ENCODE measurements at regions not wholly inside any gene's neighbourhood (a gene's known extent, or its start where the extent isn't known, plus 50 kb on each side); places are given as distances from the start of the nearest gene placed in this dataset.
"Not testable (repeated sequence)": the region's sequence is repeated elsewhere in the genome, so short reads cannot be mapped to it uniquely, and the experiment has no call there.

- H3K4me1 ChIP-seq (ENCODE audit: control insufficient read depth, insufficient read depth, low read length, poor library complexity, severe bottlenecking), result peaks cover 9% of the 10 kb centered on the region
- H3K4me3 ChIP-seq (ENCODE audit: extremely low read depth, insufficient read depth, low read length, poor library complexity, severe bottlenecking), result no peak overlapping the region
- no CpG with 5 or more reads among the region's 1 CpG for WGBS, 2 experiments (ENCODE audit: insufficient coverage in 2 of 2)
- H3K27ac ChIP-seq (ENCODE audit: low read depth, low read length, severe bottlenecking), result no peak overlapping the region
- H3K9me3 ChIP-seq (ENCODE audit: control insufficient read depth, low read length), result no peaks in the 10 kb centered on the region
- H3K36me3 ChIP-seq (ENCODE audit: control insufficient read depth, insufficient read depth, low read length), result no peaks in the 10 kb centered on the region
Measured at GRCh38 chr17:53635444-53635843, 187.3 kb upstream of the KIF2B start.

- H3K9me3 ChIP-seq (ENCODE audit: control insufficient read depth, low read length), result no peaks in the 10 kb centered on the region
- no peak overlapping the region for H3K27ac ChIP-seq (ENCODE audit: low read depth, low read length, severe bottlenecking)
- H3K4me1 ChIP-seq (ENCODE audit: control insufficient read depth, insufficient read depth, low read length, poor library complexity, severe bottlenecking), result peaks cover 24% of the 10 kb centered on the region
- no CpG with 5 or more reads among the region's 1 CpG for WGBS, 2 experiments (ENCODE audit: insufficient coverage in 2 of 2)
- no peaks in the 10 kb centered on the region for H3K36me3 ChIP-seq (ENCODE audit: control insufficient read depth, insufficient read depth, low read length)
- H3K4me3 ChIP-seq (ENCODE audit: extremely low read depth, insufficient read depth, low read length, poor library complexity, severe bottlenecking), result no peak overlapping the region
Measured at GRCh38 chr17:53633856-53634255, 188.9 kb upstream of the KIF2B start.

GRCh38 chr17:53631486-53631885 is 191.2 kb upstream of the KIF2B start:
- H3K27ac ChIP-seq (ENCODE audit: low read depth, low read length, severe bottlenecking), result no peak overlapping the region
- H3K4me3 ChIP-seq (ENCODE audit: extremely low read depth, insufficient read depth, low read length, poor library complexity, severe bottlenecking), result no peak overlapping the region
- no peaks in the 10 kb centered on the region for H3K36me3 ChIP-seq (ENCODE audit: control insufficient read depth, insufficient read depth, low read length)
- no peaks in the 10 kb centered on the region for H3K9me3 ChIP-seq (ENCODE audit: control insufficient read depth, low read length)
- H3K4me1 ChIP-seq (ENCODE audit: control insufficient read depth, insufficient read depth, low read length, poor library complexity, severe bottlenecking), result peaks cover 34% of the 10 kb centered on the region
- 82 to 100% methylated on average over 1 to 2 of the region's 4 CpGs for WGBS, 2 experiments (ENCODE audit: insufficient coverage in 2 of 2)

- H3K4me1 ChIP-seq (ENCODE audit: control insufficient read depth, insufficient read depth, low read length, poor library complexity, severe bottlenecking), result peaks cover 34% of the 10 kb centered on the region
- 100% methylated on average over 1 of the region's 1 CpG; no CpG with 5 or more reads in 1 of the 2 experiments for WGBS, 2 experiments (ENCODE audit: insufficient coverage in 2 of 2)
- no peaks in the 10 kb centered on the region for H3K36me3 ChIP-seq (ENCODE audit: control insufficient read depth, insufficient read depth, low read length)
- no peak overlapping the region for H3K27ac ChIP-seq (ENCODE audit: low read depth, low read length, severe bottlenecking)
- H3K9me3 ChIP-seq (ENCODE audit: control insufficient read depth, low read length), result no peaks in the 10 kb centered on the region
- H3K4me3 ChIP-seq (ENCODE audit: extremely low read depth, insufficient read depth, low read length, poor library complexity, severe bottlenecking), result no peak overlapping the region
Measured at GRCh38 chr17:53630638-53631037, 192.1 kb upstream of the KIF2B start.

GRCh38 chr17:53630115-53630514 is 192.6 kb upstream of the KIF2B start:
- Histone ChIP-seq H3K4me1 (ENCODE audit: control insufficient read depth, insufficient read depth, low read length, poor library complexity, severe bottlenecking) (peaks cover 35% of the 10 kb centered on the region), H3K27ac (ENCODE audit: low read depth, low read length, severe bottlenecking) (no peak overlapping the region), H3K4me3 (ENCODE audit: extremely low read depth, insufficient read depth, low read length, poor library complexity, severe bottlenecking) (no peak overlapping the region), H3K9me3 (ENCODE audit: control insufficient read depth, low read length) (no peaks in the 10 kb centered on the region), H3K36me3 (ENCODE audit: control insufficient read depth, insufficient read depth, low read length) (no peaks in the 10 kb centered on the region)
- 62 to 68% methylated on average over 3 of the region's 3 CpGs for WGBS, 2 experiments (ENCODE audit: insufficient coverage in 2 of 2)

GRCh38 chr17:53629188-53629587 is 193.5 kb upstream of the KIF2B start:
- Histone ChIP-seq H3K4me1 (ENCODE audit: control insufficient read depth, insufficient read depth, low read length, poor library complexity, severe bottlenecking) (peaks cover 39% of the 10 kb centered on the region), H3K9me3 (ENCODE audit: control insufficient read depth, low read length) (no peaks in the 10 kb centered on the region), H3K4me3 (ENCODE audit: extremely low read depth, insufficient read depth, low read length, poor library complexity, severe bottlenecking) (no peak overlapping the region), H3K36me3 (ENCODE audit: control insufficient read depth, insufficient read depth, low read length) (no peaks in the 10 kb centered on the region), H3K27ac (ENCODE audit: low read depth, low read length, severe bottlenecking) (no peak overlapping the region)
- no CpG with 5 or more reads among the region's 1 CpG for WGBS, 2 experiments (ENCODE audit: insufficient coverage in 2 of 2)

GRCh38 chr17:53628011-53628410 is 194.7 kb upstream of the KIF2B start:
- Histone ChIP-seq H3K36me3 (ENCODE audit: control insufficient read depth, insufficient read depth, low read length) (no peaks in the 10 kb centered on the region), H3K4me1 (ENCODE audit: control insufficient read depth, insufficient read depth, low read length, poor library complexity, severe bottlenecking) (peaks cover 42% of the 10 kb centered on the region), H3K27ac (ENCODE audit: low read depth, low read length, severe bottlenecking) (peak overlapping the region; percentile 60), H3K9me3 (ENCODE audit: control insufficient read depth, low read length) (no peaks in the 10 kb centered on the region), H3K4me3 (ENCODE audit: extremely low read depth, insufficient read depth, low read length, poor library complexity, severe bottlenecking) (no peak overlapping the region)

GRCh38 chr17:53627511-53627910 is 195.2 kb upstream of the KIF2B start:
- H3K27ac ChIP-seq (ENCODE audit: low read depth, low read length, severe bottlenecking), result peak overlapping the region; percentile 69
- H3K4me1 ChIP-seq (ENCODE audit: control insufficient read depth, insufficient read depth, low read length, poor library complexity, severe bottlenecking), result peaks cover 42% of the 10 kb centered on the region
- WGBS, 2 experiments (ENCODE audit: insufficient coverage in 2 of 2), result no CpG with 5 or more reads among the region's 1 CpG
- H3K36me3 ChIP-seq (ENCODE audit: control insufficient read depth, insufficient read depth, low read length), result no peaks in the 10 kb centered on the region
- H3K9me3 ChIP-seq (ENCODE audit: control insufficient read depth, low read length), result no peaks in the 10 kb centered on the region
- H3K4me3 ChIP-seq (ENCODE audit: extremely low read depth, insufficient read depth, low read length, poor library complexity, severe bottlenecking), result no peak overlapping the region

- Histone ChIP-seq H3K27ac (ENCODE audit: low read depth, low read length, severe bottlenecking) (peak overlapping the region; percentile 16), H3K9me3 (ENCODE audit: control insufficient read depth, low read length) (no peaks in the 10 kb centered on the region), H3K4me3 (ENCODE audit: extremely low read depth, insufficient read depth, low read length, poor library complexity, severe bottlenecking) (no peak overlapping the region), H3K36me3 (ENCODE audit: control insufficient read depth, insufficient read depth, low read length) (no peaks in the 10 kb centered on the region), H3K4me1 (ENCODE audit: control insufficient read depth, insufficient read depth, low read length, poor library complexity, severe bottlenecking) (peaks cover 40% of the 10 kb centered on the region)
- WGBS, 2 experiments (ENCODE audit: insufficient coverage in 2 of 2), result no CpG with 5 or more reads among the region's 1 CpG
Measured at GRCh38 chr17:53626286-53626685, 196.4 kb upstream of the KIF2B start.

- Histone ChIP-seq H3K9me3 (ENCODE audit: control insufficient read depth, low read length) (peaks cover 3% of the 10 kb centered on the region), H3K27ac (ENCODE audit: low read depth, low read length, severe bottlenecking) (no peak overlapping the region), H3K36me3 (ENCODE audit: control insufficient read depth, insufficient read depth, low read length) (no peaks in the 10 kb centered on the region), H3K4me1 (ENCODE audit: control insufficient read depth, insufficient read depth, low read length, poor library complexity, severe bottlenecking) (peaks cover 4% of the 10 kb centered on the region), H3K4me3 (ENCODE audit: extremely low read depth, insufficient read depth, low read length, poor library complexity, severe bottlenecking) (no peak overlapping the region)
- WGBS, 2 experiments (ENCODE audit: insufficient coverage in 2 of 2), result 91% methylated on average over 3 of the region's 3 CpGs; no CpG with 5 or more reads in 1 of the 2 experiments
Measured at GRCh38 chr17:53619025-53619424, 203.7 kb upstream of the KIF2B start.

GRCh38 chr17:53608208-53608607 is 214.5 kb upstream of the KIF2B start:
- not testable (repeated sequence) for H3K27ac ChIP-seq (ENCODE audit: low read depth, low read length, severe bottlenecking); H3K9me3 ChIP-seq (ENCODE audit: control insufficient read depth, low read length); H3K36me3 ChIP-seq (ENCODE audit: control insufficient read depth, insufficient read depth, low read length); H3K4me3 ChIP-seq (ENCODE audit: extremely low read depth, insufficient read depth, low read length, poor library complexity, severe bottlenecking); H3K4me1 ChIP-seq (ENCODE audit: control insufficient read depth, insufficient read depth, low read length, poor library complexity, severe bottlenecking)
- WGBS, 2 experiments (ENCODE audit: insufficient coverage in 2 of 2), result 84 to 91% methylated on average over 3 to 4 of the region's 5 CpGs
